ENCODE measurements at regions not wholly inside any gene's neighbourhood (a gene's known extent, or its start where the extent isn't known, plus 50 kb on each side); places are given as distances from the start of the nearest gene placed in this dataset.
A peak's percentile ranks its signal among the peaks of the same experiment; 100 is the strongest.

DNA sequence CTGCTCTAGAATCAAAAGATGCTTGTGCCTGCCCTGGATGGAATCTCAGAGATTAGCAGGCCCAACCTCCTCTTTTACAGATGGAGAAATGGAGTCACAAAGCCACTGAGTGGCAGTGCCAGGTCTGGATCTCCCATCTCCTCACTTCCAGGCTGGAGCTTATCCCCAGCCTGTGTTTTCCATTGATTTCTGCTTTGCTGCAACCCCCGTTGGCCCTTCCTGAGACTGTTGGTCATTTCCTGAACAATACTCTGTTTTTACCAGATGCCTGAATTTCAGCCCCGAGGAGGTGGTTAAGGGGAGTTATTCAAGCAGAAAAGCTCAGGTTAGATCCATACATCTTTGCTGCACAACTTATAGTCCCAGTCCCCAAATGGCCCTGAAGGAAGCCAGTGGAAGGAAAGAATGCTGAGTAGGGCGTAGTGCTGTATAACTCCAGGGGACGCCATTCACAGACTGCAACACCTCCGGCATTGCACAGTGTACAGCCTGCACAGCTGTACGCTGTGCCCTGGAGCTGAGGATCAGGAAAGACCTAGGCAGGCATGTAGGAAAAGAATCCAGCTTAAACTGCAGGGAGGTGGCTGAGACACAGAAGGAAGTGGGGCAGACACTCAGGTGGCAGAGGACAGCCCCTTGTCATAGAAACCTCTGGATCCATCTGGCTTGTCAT lies 77.5 kb downstream of the RPLP1 start:
- no peak for DNase-seq

DNA sequence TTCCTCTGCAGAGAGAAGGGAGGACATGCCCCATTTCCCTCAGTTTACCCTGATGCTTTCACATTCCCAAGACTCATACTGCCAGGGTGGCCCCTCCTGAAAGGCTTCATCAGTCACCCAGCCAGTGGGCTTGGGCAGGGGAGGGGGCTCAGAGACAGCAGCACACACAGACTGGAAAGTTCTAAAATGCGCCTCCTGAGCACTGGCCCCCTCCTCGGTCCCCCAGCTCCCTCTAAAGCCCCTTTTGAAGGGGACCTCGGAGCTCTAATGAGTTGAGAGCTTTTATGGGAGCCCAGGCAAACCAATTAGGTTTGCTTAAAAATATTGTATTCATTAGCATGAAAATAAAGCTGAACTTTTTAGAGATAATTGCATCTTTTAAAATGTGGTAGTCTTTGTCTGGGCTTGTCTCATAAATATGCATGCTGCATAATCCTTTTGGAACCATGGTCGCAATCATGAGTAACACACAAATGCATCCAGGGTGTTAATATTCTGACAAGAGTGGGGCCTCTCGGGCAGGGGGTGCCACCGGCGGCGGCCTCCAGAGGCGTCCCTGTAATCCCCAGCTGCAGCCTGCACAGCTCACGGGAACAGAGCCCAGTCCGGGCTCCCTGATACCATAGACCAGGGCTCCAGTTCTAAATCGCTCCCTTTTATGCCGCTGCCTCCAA lies 78.5 kb downstream of the RPLP1 start:
- DNase-seq: peak in 22 of 51 donors; percentile 11 to 49 (median 25)

DNA sequence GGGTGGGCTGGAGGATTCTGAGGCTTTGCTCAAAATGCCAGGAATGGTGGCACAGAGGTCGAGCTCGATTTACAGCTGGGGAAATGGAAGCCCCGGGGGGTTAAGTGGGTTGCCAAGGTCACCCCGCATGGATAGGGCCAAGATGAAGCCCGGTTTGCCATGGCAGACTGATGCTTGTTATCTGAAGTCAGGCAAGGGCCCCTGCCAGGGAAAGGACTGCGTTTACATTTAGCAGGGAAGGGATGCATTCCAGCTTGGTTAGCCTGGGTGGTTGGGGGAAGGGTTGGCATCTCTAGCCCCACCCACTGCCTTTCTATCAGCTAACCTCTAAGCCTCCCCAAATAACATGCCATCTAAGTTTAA lies 79.0 kb downstream of the RPLP1 start:
- DNase-seq: peak in 1 of 51 donors; percentile 39

DNA sequence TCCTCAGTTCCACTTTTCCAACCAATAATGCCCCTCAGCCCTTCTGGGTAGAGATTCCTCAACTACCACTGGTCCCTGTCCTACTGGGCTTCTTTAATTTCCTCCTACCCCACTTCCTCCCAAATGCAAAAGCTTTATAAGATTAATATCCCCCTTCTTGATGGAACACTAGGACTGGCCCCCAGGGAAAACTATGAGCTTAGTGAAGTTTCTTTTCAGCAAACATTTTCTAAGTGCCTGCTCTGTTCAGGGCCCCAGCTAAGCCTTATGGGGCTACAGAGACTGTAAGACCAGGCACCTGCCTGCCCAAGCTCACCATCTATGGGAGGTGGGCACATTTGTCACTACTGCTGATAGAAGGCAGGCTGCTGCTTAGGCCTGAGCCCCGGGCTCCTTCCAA lies 79.4 kb downstream of the RPLP1 start:
- DNase-seq: no peak

DNA sequence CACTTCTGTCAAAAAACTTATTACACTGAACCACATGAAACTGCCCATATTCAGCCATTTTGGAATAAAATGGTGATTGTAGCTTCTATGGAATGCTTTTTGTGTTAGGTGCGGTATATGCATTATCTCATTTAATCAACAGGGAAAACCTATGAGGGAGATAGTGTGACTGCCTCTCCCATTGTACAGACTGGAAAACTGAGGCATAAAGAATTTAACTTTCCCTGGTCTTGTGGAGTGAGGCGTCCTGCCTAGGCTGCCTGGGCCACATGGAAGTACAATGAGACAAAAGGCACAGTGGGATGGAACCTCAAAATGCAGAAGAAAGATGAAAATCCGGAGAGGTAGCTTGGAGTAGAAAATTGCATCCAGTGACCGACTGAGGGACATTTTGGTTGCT lies 80.2 kb downstream of the RPLP1 start:
- no peak for DNase-seq

DNA sequence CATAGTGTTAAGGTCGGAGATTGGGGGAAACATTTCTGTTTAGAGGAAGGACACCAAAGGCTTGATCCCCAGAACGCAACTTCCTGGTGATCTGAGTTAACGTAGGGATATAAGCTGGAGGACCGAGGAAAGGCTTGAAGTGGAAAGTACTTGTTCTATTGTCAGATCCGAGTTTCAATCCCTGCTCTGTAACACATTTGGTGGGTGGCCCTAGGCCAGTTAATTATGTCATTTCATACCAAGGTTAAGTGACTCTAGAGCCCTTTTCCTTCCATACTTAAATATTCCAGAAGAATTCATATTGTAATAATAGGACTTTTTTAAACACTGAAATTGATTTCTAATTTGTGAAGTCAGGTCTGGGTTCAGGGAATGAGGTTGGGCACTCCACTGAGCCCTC lies 80.9 kb downstream of the RPLP1 start:
- no peak for DNase-seq

DNA sequence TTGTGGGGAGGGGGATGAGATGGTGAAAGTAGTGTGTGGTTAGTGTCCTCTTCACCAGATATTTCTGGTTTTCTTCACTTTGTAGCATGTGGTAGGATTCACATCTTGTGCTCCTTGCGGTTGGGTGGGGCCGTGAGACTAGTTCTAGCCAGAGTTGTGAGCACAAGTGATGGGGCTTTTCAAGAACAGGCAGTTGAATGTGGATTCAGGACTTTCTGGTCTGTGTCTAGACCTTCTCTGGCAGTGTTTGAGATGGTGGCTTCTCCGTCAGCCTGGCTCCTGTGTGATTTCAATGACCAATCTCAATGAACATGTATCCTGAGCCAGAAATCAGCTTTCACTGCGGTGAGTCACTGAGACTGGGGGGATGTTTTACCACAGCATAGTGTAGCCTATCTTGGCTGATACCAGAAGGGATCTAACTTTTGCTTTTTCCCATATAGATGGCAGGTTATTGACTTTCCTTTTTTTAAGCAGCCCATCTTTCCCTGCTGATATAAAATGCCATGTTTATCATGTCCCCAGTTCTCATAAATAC lies 82.6 kb downstream of the RPLP1 start:
- peak in 1 of 51 donors; percentile 39 for DNase-seq

DNA sequence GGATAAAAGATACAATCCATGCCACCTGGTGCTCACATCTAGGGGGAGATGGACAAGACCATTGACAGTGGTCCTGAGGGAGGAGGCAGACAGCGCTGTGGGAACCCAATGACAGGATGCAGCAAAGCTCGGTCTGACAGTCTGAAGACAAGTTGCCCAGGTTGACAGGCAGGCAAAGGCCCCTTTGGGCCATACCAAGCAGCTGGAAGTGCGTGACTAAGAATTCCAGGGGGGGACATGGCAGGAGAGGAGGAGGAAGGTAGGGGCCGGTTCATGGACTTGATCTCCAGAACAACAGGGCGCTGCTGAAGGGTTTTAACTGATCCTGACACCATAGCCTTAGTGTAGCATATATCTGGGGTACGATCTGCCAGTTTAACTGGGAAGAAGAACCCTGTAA lies 83.4 kb downstream of the RPLP1 start:
- DNase-seq: no peak

DNA sequence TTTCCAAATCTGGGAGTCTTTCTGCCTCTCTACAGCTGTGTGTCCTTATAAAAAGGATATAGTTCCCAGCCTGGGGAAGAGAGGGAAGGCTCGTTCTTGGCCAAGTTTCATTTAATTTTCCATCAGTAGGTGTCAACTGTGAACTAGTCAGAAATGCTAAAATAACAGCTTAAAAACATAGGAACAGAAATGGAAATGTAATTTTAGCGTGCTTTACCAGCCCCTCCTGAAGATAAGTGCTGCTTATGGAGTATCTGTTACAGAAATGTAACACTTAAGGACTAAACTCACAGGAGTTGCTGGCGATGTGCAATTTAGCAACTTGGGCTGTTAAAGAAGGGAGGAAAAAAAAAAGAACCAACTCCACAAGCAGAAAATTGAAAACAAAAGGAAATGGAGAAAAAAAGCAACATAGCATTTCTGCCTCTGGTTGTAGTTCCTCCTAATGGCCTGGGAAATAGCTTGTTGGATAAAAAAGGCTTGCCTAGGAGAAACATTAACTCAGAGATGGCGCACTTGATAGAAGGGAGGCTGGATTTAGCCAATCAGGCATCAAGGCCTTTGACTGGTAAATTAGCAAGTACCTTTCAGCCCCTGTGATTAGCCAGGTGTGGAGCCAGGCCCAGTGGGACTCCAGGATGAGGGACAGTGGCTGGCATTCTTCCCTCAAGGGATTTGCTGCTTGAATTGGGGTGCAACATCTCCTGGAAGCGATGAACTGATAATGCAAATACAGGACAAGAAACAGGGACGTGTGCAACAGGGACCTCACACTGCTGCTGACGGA lies 84.3 kb downstream of the RPLP1 start:
- no peak for DNase-seq

DNA sequence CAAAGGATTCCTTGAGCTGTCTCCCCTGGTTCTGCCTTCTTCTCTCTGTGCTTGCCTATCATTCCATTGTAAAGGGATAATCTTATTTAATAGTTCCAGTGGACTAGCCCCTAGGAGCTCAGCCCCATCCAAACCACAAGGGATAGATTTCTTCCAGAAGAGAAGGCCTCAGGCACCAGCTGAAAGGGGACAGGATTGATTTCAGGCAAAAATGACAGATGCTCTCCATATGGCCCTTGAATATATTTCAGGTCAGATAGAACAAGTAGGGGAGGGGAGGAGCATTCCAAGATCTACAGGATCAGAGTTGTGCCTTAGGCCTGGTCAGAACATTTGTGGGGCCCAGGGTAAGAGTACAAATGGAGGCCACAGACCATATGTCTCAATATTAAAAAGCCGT lies 85.3 kb downstream of the RPLP1 start:
- no peak for DNase-seq

DNA sequence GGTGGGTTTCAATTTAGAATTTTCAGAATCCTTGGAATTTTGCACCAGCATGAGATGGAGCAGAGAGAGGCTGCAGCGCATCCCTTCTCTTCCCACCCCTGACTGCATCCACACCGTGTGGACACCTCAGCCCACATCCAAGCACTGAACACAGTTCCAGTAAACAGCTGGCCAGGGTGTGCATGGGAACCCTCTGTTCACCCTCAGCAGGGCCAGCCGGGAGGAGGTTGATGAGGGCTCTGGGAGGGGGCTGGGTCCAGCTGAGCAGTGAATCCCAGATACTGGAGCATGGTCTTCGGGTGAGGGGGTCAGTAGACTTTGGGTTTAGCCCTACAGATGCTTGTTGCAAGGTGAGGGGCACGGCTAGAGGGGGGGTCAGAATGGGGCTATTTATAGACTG lies 85.8 kb downstream of the RPLP1 start:
- no peak for DNase-seq

DNA sequence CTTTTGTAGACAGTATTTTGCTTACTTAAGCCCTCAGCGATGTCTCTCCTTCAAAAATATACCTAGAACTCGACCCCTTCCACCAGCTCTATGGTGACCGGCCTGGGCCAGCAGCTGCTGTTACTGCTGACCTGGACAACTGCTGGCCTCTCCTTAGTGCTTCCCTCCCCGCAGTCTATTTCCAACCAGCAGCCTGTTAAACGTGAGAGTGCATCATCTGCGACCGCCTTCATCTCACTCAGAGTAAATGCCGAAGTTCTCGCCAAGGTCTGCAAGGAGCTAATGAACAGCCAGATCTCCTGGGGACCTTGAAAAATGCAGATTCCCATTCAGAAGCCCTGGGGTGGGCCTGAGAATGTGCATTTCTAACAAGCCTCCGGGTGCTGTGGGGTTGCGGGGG lies 86.7 kb downstream of the RPLP1 start:
- no peak for DNase-seq

DNA sequence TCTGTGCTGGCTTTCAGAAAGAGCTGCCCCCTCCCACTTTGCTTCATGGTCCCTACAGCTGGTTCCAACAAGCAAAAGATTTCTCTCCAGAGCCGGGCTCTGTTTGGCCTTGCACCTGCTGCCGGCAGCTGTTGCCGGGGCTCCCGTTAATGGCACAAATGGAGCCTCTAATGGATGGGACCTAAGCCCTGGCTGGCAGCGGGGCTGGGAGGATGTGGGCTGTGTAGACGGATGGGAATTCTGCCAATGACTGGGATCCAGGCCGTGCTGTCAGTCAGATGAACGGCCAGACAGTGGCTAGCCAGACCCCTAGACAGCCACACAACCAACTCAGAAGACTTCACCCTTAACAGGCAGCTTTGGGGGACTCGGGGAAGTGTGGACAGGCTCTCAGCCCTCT lies 88.0 kb downstream of the RPLP1 start:
- DNase-seq: peak in 18 of 51 donors; percentile 5 to 66 (median 34)

DNA sequence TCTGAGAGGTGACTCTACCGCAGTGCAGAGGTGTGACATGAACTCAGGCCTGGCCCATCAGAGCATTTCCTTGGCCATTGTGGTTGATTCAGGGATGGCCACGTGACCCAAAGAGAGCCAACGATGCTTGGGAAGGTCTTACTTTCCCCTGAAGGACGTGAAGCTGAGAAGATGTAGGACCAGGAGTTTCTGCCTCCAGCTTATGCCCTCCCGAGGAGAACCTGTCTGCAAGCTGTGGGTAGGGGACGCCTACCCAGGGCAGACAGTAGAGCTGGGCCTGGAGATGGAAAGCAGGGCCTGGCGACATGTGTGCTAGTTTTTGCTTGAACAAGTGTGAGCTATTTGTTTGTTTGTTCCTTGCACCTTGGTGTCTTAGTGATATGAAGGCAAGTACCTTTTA lies 89.4 kb downstream of the RPLP1 start:
- no peak for DNase-seq

DNA sequence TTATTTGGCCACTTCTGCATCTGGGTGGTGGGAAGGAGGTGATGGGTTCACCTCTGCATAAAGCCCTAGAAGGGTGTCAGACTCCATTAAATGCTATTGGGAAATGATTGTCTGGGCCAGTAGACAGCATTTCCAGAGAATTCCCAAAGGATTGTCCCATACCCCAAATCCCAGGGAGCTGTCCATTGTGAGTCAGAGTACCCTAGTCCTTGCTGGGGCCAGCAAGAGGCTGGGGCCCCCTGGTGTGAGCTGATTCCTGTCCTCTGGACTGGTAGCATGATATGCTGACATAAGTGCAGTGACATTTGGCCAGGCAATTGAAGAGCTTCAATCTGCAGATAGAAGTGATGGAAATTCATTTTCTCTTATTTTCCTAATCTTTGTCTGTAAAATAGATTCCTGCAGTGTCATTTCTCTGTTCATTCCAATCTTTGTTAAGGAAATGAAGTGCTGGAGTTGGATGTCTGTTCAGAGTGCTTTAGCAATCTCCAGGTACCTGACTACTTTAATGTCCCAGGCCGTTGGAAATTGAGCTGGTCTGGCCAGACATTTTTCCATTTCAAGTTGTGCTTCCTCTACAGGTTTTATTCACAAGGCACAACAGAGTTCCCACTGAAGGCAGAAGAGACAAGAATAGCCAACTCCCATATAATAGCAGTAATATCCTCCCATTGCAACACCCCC lies 91.2 kb downstream of the RPLP1 start:
- DNase-seq: no peak

DNA sequence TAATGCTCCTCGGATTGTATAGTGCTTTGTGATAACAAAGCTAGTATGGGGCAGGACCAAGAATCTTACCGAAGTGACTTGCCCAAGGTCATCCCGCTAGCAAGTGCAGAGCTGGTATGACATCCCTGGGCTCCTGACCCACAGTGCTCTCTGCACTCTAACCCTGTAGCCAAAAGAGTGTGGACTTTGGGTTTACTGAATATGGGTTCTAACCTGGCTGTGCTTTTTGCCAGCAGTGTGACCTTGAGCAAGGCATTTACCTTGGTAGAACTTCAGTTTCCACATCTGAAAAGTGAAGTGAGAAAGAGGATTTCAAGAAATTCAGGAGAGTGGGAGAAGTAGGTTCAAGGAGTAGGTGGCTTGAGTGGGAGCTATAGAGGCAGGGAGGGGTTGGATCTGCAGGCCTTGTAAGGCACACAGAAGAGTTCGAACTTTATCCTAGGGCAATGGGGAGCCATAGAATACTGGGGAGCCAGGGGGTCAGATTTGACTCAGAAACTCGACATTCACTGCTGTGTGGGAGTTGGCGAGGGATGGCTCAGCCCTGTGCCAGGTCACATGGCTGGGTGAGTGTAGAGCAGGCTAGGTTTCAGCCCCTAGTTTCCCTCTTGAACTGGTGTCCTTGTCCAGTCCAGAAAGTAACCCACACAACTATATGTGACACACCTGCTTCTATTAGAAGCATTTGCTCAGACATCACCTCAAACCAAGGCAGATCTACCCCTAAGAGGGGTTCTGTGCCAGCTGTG lies 91.9 kb downstream of the RPLP1 start:
- DNase-seq: no peak

DNA sequence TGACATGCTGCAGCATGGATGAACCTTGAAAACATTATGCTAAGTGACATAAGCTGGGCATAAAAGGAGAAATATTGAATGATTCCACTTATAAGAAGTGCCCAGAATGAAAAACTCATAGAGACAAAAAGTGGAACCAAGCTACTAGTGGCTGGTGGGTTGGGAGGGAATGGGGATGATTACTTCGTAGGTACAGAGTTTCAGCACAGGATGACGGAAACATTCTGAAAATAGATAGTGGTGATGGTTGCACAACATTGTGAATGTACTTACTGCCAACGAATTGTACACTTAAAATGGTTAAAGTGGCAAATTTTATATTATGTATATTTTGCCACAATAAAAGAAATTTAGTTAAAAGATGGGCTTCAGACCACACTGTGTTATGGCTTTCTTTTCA lies 93.6 kb downstream of the RPLP1 start:
- no peak for DNase-seq

DNA sequence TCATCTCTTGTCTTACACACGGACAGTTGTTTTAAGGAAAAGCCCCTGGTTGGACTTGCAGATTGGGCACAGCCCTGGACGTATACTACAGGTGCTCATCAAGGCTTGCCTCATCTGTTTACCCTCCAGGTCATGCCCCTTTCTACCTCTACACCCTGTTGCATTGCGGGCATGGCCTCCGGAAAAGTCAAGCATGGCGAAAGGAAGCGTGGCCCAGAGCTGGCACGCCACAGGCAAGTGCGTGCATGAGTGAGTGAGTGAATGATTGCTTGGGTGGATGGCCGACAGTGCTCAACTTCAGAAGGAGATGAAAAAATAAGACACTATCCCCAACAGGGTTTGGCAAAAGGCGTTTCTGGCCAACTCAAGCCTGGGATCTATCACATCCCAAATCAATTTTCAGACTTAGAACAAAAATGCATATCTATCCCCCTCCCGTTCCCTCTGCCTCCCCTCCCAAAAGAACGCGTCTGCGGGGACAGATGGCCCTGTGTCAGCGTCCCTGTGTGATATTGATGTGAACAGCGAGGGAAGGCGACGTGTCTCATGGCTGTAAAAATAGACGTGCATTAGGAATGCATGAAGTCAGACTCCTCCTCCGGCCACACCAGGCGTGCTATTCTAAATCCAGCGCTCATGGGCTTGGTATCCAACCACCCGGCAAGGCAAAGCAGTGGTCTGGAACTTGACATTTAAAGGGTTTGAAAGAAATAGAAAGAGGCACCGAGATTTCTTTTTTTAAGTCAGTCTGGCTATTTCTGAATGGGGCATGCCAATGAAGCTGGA lies 96.0 kb downstream of the RPLP1 start:
- DNase-seq: peak in 1 of 51 donors; percentile 22

DNA sequence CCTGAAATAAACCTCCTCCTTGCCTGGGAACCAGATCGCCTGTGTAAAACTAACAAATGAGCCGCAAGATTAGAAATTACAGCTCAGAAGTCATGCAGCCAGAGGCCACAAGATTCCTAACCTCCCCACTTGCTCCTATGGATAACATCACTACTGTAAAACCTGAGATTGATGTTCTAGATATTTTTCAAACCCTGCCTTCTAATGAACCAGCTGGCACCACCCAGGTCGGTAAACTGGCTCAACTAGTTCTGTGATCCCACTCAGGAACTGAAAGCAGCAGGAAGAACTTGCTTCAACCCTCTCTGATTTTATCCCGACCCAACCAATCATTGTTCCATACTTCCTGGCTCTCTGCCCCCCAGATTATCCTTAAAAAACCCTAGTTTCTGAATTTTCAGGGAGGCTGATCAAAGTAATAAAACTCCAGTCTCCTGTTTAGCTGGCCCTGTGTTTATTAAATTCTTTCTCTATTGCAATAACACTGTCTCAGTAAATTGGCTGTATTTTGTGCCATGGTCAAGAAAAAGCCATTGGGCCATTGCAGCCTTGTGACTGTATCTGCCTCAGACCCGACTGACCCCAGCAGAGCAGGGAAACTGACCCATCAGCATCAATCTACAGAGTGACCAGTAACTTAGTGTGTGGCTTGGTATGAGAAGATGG lies 98.9 kb downstream of the RPLP1 start:
- DNase-seq: no peak
